HS-27A (cell line): ENCODE measurements at regions not wholly inside any gene's neighbourhood (a gene's known extent, or its start where the extent isn't known, plus 50 kb on each side); places are given as distances from the start of the nearest gene placed in this dataset.

ENCODE experiments used
- DNase-seq: peaks from one replicate; pipeline ENCODE4 v3.0.0-alpha.2; 2012; ENCODE audit warnings: low read depth, missing footprints

- DNase-seq, result no peak
These were observed 1054.9 kb upstream of the NXPH2 start for GRCh38 chr2:139835101-139835500.

GRCh38 chr2:139828011-139828410 lies 1047.8 kb upstream of the NXPH2 start:
- no peak for DNase-seq

GRCh38 chr2:139825726-139826125 lies 1045.5 kb upstream of the NXPH2 start:
- DNase-seq, result no peak

- DNase-seq, result no peak
These were observed 1039.1 kb upstream of the NXPH2 start for GRCh38 chr2:139819273-139819796.

- no peak for DNase-seq
These were observed 1034.3 kb upstream of the NXPH2 start for GRCh38 chr2:139814458-139814857.

GRCh38 chr2:139813340-139813739 lies 1033.2 kb upstream of the NXPH2 start:
- DNase-seq, result no peak

GRCh38 chr2:139805441-139805840 lies 1025.3 kb upstream of the NXPH2 start:
- DNase-seq, result no peak

DNA sequence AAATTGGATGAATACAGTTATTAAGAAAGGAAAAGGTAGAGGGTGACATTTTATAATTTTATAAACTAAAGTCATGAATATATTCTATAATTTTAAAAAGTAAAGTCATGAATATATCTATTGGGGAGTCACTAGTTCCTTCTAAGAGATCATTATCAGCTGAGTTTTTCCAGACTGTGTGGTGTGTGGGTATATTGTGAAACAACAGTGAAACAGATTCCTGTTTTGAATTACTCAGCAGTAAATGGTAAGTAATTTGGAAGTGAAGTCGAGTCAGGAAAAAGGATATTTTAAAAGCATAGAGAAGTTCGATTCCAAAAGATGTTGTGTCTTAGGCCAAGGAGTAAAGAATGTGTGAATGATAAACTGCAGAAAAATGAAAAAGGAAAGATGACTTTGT lies 1018.2 kb upstream of the NXPH2 start:
- no peak for DNase-seq

DNA sequence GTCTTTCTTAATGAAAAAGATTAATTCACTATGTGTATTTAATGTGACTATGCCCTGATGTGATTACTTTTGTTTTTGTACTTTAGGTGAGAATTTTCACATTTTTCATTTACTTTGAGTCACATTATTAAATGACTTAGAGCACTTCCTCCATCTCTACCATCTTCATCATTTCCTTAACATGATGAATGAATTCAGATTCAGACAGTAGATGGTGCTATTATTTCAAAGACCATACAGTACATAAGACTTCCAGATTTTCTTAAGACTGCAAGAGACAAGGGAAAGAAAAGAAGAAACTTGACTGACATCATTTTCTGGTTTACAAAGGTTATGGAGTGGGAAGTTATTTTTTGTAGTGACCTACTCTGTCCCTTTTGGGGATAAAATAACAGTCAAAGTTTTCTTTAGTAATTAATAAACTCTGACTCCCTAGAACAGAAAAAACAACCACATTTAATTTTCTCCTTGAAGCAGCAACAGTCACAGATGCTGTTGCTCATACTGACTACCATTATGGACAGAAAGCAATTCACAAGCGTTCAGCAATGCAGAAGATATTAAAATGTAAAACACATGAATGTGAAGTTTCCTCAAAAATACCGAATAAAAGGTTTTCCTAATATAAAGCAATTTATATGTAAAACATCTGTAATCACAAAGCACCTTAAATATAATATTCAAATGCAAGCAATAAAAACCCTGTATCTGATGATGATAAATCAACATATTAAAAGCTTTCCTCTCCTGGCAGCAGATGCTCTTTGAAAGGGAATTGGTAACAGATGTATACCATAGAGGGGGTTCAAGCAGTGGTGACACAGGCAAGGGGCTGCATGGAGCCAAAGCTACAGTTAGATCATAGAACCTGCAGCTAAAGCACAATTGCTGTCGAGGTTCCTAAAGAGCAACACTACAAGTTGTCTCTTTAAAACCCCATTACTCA lies 1010.9 kb upstream of the NXPH2 start:
- no peak for DNase-seq

DNA sequence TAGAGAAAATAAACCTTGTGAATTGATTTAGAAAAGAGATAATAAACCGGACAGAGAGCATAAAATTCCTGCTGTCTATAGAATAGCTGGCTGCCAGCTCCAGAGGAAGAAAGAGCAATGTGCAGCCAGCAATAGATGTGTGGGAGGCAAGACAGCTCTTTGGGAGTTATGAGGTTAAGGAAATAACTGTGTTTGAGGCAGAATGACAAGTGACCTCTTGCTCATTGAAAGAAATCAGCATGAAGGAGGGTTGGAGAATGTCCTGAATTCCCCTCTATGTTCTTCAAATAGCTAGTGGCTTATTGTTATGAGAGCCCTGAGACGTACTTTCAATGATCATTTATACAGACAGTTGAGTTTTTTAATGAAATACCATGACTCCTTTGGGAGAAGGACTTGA lies 1009.9 kb upstream of the NXPH2 start:
- no peak for DNase-seq

DNA sequence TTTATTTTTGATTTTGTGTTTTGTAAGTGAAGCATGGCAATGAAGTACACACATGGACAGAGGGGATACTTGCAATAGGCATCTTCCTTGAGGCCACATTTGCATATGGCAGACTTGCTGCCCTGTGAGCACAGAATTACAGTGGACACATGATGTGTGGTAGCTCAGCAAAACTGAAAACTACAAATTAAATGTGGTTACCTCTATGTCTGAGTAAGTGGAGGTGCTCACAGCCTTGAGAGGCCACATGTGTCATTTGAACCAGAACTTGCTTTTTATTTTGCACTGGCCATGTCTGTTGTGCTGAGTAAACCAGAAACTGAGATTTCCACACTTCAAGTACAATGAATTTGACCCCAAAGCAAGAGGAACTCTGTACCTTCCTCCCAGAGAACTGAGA lies 998.5 kb upstream of the NXPH2 start:
- DNase-seq, result no peak

- DNase-seq, result no peak
These were observed 993.6 kb upstream of the NXPH2 start for GRCh38 chr2:139773720-139774277.

DNA sequence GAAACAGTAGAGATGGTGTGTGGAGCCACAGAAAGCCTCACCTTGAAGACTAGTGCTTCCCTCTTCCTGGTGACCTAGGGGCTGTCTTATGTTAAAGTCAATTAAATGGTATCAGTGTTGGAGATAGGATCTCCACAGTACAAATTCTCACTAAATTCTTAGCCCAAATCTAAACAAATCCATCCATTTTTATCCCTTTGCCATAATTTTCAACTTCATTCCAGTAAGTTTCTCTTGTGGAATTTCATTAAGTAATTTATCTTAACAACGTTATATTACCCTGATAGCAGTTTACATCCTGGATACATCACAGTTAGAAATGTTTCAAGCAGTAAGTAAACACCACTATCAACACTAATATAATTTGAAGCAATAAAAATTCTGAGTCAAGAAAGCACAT lies 989.4 kb upstream of the NXPH2 start:
- DNase-seq, result no peak

GRCh38 chr2:139763705-139764104 lies 983.5 kb upstream of the NXPH2 start:
- DNase-seq, result no peak

GRCh38 chr2:139759000-139759505 lies 978.9 kb upstream of the NXPH2 start:
- no peak for DNase-seq

DNA sequence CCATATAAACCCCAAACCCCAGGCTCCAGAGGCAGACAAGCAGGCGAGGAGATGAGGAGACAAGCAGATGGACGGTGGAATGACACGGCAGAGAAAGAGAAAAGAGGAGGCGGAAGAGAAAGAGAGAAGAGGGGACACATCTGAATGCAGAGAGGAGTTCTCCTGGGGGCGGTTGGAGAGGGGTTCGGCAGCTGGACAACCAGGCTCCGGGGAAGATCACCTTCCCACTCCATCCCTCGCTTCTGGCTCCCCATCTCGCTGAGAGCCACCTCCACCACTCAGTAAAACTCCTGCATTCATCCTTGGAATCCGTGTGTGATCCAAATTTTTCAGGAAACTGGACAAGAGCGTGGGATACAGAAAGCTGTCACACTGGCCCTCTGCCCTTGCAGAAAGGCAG lies 966.7 kb upstream of the NXPH2 start:
- no peak for DNase-seq

DNA sequence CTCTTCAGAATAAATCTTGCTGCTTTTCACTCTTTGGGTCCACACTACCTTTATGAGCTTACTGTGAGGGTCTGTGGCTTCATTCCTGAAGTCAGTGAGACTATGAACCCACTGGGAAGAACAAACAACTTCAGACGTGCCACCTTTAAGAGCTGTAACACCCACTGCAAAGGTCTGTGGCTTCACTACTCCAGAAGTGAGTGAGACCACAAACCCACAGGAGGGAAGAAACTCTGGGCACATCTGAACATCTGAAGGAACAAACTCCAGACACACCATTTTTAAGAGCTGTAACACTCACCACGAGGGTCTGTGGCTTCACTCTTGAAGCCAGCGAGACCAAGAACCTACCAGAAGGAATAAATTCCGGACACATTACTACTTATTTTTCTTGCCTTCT lies 964.1 kb upstream of the NXPH2 start:
- DNase-seq, result no peak

DNA sequence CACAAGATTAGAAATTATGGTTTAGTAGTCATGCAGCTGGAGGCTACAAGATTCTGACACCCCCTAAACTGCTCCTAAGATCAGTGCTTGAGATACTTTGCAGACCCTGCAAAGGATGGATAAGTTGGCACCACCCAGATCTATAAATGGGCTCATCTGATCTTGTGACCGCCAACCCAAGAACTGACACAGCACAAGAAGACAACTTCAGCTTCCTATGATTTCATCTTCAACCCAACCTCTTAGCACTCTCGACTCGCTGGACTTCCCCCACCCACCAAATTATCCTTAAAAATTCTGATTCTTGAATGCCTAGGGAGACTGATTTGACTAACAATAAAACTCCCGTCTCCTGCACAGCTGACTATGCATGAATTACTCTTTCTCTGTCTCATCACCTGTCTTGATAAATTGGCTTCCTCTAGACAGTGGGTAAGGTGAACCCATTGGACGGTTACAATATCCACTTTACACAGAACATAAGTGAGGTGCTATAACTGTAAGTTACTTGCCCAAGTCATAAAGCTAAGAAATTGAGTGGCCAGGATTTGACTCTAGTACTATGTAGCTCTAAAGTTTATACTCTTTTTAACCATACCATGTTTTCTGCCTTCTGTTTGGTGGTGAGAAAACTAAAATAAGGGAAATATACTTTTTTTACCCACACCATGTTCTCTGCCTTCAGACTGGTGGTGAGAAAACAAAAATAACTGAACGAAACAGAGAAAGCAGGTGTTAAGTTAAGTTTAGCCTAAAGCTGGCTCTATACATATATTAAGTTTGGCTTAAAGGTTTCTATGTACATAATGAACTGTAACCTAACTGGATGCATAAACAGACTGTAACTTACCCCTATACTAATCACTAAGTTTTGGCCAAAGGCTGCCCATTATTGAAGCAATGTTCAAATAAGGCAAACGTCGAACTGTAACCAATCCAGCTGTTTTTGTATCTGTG lies 962.3 kb upstream of the NXPH2 start:
- DNase-seq, result no peak

DNA sequence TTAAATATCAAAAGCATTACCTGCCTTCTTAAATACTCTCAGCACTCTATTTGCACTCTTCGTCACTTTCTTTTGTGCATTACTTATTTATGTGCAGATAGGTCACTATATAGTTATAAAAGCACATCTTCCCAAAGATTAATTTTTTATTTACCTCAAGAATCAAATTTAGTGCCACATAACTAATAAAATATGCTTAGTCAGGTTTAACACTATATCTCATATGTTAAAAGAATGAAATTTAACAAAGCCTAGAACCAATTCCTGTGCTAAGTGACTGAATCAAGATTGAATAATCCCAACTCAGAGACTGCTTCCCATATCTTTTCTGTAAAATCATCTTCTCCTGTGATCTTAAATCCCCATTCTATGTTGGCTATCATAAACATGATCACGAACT lies 957.5 kb upstream of the NXPH2 start:
- no peak for DNase-seq

GRCh38 chr2:139730197-139730596 lies 950.0 kb upstream of the NXPH2 start:
- DNase-seq, result no peak

DNA sequence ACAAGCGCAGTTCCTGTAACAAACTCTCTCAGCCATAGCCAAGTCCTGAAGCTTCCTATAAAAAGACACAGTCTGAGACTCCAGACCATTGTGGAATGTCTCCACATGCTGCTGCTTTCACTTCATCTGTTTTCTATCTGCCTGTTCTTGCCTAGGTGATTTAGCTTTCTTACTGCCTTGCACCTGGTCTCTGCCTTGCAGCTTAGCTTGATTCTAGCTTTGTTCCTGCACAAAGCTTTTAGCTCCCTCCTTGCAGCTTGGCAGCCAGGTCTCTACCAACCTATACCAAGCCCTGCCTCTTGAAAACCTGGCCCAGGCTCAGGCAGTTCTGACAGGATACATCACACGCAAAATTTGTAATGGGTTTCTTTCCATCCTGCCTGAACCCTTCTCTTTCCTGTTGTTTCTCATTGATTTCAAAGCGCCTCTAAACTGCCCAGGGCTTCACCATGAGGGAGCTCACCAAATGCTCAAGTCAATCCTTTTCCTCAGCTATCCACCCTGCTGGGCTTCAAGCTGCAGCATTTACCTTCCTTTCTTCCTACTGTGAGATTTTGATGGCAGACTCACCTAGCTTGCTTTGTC lies 941.3 kb upstream of the NXPH2 start:
- no peak for DNase-seq

DNA sequence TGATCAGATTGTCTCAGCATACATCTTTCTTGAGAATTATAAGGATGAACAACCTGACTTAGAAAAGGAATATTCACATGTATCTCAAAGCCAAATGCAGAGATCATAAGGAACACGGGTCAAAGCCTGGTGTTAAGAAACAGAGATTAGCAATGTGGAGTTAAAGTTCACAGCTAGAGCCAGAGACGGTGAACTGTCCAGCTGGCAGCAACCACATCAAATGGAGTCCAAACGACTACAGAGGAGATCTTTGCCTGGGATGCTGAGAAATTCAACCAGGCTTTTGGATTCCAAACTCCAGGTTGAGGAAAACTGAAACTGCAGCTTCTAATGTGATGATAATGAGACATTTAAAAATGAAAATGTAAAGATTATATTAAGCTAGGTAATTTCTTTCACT lies 939.9 kb upstream of the NXPH2 start:
- no peak for DNase-seq
